ENCODE measurements at regions not wholly inside any gene's neighbourhood (a gene's known extent, or its start where the extent isn't known, plus 50 kb on each side); places are given as distances from the start of the nearest gene placed in this dataset.

GRCh38 chr5:116848954-116849581, 274.4 kb upstream of the SEMA6A start:
- DNase-seq (ENCODE audit: low spot score) = no peak

GRCh38 chr5:116847960-116848359, 273.3 kb upstream of the SEMA6A start:
- no peak for DNase-seq (ENCODE audit: low spot score)

GRCh38 chr5:116844015-116844414, 269.4 kb upstream of the SEMA6A start:
- DNase-seq (ENCODE audit: low spot score) = no peak

- no peak for DNase-seq (ENCODE audit: low spot score)
Observed at GRCh38 chr5:116842514-116842961, 267.9 kb upstream of the SEMA6A start.

DNA sequence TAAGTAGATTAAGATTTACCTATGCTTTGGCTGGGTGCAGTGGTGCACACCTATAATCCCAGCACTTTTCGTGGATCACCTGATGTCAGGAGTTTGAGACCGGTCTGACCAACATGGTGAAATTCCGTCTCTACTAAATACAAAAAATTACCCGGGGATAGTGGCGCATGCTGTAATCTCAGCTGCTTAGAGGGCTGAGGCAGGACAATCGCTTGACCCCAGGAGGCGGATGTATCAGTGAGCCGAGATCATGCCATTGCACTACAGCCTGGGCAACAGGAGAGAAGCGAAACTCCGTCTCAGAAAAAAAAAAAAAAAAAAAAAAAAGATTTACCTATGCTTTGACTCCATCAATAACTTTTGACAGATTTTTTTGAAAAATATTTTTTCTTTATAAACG, 267.1 kb upstream of the SEMA6A start:
- DNase-seq (ENCODE audit: low spot score) = no peak

GRCh38 chr5:116838011-116838536, 263.5 kb upstream of the SEMA6A start:
- DNase-seq (ENCODE audit: low spot score) = no peak

- DNase-seq (ENCODE audit: low spot score) = no peak
Observed at GRCh38 chr5:116834796-116835515, 260.3 kb upstream of the SEMA6A start.

DNA sequence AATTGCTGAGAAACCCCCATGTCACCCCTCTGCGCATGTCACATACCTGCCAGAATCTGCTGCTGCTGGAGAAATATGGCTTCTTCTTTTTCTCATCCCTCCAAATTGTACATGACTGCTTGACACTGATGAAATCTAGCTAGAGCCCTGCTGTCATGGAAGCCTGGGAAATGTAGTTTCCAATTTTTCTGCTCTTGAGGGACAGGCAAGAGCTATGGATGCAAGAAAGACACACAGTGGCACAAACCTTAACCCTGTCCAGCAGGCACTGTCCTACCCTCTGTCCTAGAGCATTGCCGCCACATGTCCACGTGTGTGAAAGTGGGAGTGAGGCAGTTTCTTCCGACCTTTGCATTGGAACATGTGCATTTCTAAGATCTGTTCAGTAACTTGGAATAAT, 255.5 kb upstream of the SEMA6A start:
- DNase-seq (ENCODE audit: low spot score) = no peak

DNA sequence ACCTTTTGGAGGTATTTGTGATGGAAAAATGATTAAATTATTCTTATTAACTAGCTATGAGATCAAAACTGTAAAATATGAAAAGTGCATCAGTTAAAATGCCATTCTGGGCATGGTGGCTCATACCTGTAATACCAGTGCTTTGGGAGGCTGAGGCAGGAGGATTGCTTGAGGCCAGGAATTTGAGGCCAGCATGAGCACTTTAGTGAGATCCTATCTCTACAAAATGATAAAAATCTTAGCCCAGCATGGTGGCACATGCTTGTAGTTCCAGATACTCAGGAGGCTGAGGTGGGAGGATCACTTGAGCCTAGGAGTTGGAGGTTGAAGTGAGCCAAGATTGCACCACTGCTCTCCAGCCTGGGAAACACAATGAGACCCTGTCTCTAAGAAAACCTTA, 252.5 kb upstream of the SEMA6A start:
- no peak for DNase-seq (ENCODE audit: low spot score)

DNA sequence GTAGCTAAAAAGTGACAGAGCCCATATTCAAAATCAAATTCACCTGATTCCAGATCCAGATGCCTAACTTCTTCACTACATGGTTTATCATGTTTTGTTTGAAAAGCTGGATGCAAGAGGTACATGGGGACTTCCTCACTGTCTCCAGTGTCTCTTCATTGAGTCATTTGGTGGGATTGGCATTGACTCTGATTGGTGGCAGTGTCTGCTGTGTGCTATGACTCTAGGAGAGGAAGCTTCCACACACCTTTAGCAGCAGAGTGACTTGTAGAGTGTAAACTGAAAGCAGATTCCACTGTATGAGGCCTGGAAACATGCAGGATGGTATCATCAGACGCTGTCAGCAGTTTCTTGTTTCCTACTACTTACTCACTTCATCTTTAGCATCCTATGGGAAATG, 250.9 kb upstream of the SEMA6A start:
- DNase-seq (ENCODE audit: low spot score) = no peak

- no peak for DNase-seq (ENCODE audit: low spot score)
Observed at GRCh38 chr5:116824751-116825438, 250.3 kb upstream of the SEMA6A start.

DNA sequence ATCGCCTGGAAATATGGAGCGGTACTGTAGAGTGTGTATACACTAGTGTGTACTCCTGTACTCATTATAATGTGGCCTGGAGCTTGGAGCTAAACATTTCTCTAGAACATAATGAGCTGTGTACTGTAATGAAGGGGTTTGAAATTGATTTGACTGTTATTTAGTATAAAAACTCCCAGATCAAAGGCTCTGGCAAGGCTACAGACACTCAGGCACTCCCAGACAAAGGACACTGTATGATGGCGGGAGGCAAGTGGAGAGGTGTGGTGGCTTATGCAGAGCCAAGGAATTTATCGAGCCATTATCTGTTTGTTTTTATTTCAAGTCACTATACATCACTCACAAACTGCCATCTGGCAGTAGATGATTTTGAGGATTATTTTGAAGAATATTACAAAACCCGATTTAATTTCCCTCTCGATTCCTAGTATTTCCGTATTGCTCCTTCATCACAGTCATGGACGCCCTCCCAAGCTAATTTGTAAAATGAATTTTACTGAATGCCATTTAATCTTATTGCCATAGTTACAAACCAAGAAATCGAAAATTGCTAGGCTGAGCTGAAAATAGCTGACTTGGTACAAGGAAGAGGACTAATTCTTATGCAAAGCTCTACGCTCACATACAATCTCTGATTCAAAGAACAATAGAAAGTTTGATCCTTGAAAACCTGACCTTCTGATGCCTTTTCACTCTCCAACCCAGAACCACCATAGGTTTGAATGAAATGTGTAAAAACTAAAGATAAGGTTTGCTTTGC, 240.2 kb upstream of the SEMA6A start:
- DNase-seq (ENCODE audit: low spot score) = no peak

DNA sequence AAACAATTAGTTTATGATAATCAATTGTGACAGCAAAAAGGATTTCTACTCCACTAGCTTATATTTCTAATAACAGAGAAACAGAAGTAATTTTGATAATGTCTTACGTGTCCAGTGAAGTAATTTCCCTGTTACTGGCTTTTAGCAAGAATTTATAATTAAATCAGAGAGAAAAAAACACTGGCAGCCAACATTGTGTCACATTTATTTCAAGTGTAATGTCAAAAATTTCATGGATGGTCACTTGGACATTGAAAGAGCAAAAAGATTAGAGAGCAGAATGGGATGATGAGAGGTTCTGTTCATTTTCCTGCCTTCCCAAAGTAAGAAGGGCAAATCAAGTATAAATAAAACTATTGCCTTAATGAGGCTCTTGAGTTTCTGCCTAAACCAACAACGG, 239.3 kb upstream of the SEMA6A start:
- DNase-seq (ENCODE audit: low spot score) = no peak

- DNase-seq (ENCODE audit: low spot score) = no peak
Observed at GRCh38 chr5:116813356-116813755, 238.7 kb upstream of the SEMA6A start.

- DNase-seq (ENCODE audit: low spot score) = no peak
Observed at GRCh38 chr5:116810951-116811350, 236.3 kb upstream of the SEMA6A start.

DNA sequence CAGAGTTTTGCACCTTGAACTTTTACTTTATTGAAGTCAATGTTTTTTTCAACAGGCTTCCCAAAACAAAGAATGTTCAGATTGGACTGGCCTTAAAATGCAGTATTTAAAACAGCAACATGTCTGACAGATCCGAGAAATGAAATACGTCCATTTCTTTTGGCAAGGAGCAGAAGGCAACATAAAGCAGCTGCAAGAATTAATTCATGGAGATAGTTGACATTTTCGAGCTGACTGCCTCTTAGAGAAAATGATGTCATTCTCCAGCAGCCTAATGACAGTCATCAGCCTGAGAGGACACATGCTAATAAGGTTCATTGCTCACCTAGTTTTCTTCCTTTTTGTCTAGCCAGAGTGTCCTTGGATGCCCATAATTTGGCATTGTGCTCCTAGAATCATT, 232.2 kb upstream of the SEMA6A start:
- no peak for DNase-seq (ENCODE audit: low spot score)

GRCh38 chr5:116799401-116799800, 224.8 kb upstream of the SEMA6A start:
- DNase-seq (ENCODE audit: low spot score) = no peak

GRCh38 chr5:116795189-116795588, 220.6 kb upstream of the SEMA6A start:
- DNase-seq (ENCODE audit: low spot score) = no peak

DNA sequence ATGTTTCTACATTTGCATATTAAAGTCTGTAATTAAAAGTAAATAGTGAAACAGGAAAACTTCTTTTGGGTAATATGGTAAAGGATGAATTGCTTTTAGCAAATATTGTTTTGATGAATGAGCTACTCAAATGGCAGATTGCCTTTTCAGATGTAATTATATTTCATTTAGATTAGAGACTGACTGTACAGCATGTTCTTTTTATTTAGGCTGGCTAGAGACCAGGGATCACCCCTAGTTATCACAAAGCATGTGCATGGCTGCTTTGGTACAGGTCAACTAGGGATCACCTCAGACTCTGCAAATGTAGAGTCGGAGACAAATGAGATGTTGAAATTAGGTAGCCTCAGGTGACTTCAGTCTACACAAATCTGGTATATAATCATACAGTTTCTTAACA, 214.9 kb upstream of the SEMA6A start:
- DNase-seq (ENCODE audit: low spot score) = no peak

- DNase-seq (ENCODE audit: low spot score) = no peak
Observed at GRCh38 chr5:116788851-116789403, 214.3 kb upstream of the SEMA6A start.

DNA sequence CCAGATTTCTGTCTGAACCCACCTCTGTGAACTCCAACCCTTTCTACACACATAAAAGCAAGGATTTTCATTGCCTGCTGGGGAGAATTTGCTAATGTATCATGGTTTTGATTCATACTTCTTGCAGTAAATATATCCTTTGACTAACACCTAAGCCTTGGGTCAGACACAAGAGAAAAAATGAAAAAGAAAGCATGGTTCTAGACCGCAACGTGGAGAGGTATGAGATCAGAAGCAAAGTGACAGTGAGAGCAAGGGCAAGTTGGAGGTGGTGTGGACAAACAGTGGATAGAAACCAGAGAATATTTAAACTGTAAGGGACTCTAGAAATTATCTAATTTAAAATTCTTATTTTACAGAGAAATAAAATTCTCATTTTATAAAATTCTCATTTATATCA, 212.9 kb upstream of the SEMA6A start:
- no peak for DNase-seq (ENCODE audit: low spot score)

GRCh38 chr5:116785106-116785505, 210.5 kb upstream of the SEMA6A start:
- DNase-seq (ENCODE audit: low spot score) = no peak
